GM19463 (cell line): ENCODE measurements at regions not wholly inside any gene's neighbourhood (a gene's known extent, or its start where the extent isn't known, plus 50 kb on each side); places are given as distances from the start of the nearest gene placed in this dataset.

Experiments used
- ATAC-seq: cut with Tn5 transposase; IDR thresholded peaks from one replicate; pipeline ENCODE4 v1.9.1; 2021; ENCODE audit warnings: mild to moderate bottlenecking, moderate library complexity; ENCODE audit not compliant: unreplicated experiment

DNA sequence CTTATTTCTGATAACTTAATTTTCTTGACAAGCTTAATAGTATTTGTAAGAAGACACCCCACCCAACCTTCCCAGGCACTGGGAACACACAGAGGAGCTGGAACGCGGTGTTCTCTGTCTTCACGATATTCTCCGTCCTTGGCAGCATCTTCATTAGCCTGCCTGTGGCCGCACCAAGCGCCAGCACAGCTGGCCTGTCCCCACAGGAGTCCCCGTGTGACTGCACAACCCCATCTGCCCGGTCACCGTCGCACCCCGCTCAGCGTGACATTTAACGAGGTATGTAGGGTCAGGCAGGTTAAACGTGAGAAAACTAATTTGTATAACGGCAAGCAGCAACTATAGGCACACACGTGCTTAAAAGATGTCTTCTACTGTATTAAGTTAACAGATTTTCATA, 293.3 kb downstream of the BRD1 start:
- no peak for ATAC-seq

GRCh38 chr22:49533886-49534285, 293.8 kb downstream of the BRD1 start:
- no peak for ATAC-seq

DNA sequence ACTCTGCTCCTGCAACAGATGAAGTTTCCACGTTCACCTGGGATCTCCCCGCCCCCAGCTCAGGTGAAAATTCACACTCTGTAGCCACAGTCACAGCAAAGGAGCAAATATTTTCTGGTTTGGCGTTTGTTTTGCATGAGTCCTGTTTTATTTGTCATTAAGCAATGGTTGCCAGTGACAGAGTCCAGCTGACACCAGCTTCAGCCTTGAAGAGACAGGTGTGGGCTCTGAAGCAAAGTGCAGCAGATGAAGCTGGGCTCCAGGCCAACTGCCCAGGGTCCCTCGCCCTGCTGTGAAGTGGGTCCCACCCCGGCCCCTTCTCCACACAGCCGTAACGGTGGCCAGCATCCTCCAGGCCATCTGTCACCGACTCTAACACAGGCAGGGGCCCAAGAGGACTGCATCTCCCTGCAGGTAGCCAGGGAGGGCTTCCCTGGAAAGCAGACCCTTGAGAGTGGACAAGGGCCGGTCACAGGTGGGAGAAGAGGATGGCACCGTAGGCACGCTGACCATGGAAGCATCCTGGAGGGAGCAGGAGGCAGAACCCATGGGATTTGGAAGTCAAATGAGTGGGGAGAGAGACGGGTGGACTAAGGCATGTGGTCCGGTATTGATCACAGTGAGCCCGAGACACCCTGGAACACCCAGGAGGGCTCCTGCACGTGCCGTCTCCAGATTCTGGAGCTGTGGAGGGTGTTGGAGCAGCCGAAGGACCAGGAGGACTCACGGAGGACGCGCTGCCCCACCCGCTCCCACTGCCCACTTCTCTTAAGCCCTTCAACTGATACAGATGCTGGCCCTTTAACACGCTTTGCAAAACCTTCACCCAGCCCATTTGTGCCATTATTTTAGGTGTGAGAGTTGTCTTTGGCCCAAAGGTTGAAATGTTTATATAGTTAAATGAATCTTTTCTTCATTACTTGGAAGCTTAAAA, 294.5 kb downstream of the BRD1 start:
- ATAC-seq, result no peak

DNA sequence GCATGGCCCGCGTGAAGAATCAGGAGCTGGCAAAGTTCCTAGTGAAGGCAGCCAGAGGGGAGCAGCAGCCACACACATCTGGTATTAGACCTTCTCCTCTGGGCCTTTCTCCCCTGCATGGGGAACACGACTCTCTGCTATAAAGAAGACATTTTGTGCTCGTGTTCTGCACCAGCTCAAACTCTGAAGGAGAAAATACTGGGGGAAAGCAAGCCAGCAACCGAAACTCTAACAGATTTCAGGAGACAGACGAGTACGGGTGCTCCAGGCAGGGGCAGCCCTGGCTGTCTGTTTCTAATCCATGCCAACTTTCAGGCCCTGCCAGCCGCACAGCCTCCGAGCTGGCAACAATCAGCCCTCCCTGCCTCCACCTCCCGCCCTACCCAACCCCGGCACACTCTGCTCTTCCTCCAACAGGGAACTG, 296.3 kb downstream of the BRD1 start:
- ATAC-seq, result no peak

GRCh38 chr22:49530671-49531367, 296.9 kb downstream of the BRD1 start:
- no peak for ATAC-seq

DNA sequence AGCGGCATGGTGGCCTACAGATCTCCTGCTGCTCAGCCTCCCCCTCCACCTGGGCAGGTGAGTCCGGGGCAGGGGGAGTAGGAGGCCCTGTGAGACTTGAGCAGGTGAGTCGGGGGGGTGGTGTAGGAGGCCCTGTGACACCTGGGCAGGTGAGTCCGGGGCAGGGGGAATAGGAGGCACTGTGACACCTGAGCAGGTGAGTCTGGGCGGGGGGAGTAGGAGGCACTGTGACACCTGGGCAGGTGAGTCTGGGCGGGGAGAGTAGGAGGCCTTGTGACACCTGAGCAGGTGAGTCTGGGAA, 299.3 kb downstream of the BRD1 start:
- no peak for ATAC-seq

DNA sequence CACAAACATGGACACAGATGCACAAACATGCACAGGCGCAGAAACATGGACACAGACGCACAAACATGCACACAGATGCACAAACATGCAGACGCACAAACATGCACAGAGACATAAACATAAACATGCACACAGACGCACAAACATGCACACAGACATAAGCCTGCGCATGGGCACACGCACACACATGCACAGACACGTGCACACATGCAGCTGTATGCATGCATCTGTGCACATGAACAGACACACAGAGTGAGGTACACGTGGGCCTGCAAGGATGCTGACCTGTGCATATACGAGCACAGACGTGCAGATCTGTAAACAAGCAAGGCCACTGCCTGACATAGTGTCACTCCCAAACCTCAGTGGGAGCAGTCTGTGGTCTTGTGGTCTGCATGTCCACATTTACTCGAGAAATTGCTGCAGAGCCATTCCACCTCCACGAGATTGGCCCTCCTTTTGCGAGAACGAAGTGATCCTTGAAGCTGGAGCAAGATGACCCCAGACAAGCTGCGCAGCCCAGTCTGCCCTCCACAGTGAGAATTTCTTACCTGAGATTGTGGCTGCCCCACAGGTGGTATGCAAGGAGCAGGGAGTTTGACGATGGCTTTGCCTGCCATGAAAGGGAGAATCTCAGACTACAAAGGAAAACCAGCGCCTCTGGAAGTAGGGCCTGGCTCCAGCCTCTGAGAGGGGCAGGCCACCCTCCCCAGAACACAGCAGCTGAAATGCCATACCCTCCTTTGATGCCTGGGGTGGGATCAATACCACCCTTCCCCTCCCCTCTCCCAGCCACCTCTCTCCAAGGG, 299.9 kb downstream of the BRD1 start:
- no peak for ATAC-seq

DNA sequence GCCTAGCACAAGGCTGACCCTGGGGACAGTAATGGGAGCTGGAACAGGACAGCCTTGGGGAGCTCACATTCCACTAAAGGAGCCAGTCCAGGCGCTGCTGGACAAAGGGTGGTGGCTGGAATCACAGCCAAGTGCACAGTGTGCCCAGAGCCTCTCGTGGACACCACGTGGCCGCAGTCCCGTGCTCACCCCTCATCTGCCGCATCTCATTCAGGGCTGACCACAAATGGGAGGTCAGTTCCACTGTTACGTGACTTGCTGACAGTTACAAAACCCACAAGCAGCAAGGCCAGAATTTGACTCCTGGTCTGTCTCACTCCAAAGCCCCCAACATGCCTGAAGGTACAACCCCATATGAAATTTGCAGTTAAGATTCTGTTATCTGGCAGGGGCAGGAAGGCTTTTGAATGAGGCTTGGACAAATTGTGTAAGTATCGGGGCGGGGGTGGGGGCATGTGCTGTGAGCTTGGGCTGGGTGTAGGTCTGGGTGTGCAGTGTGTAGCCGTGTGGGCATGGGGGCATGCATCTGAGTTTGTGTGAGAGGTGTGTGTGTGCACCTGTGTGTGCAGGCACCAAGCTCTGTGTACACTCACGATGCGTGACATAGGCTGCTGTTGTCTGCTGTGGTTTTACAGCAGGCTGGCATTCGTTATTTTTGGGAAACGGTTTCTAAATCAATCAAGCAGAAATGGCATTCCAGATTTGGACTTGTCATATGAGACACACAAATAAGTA, 301.7 kb downstream of the BRD1 start:
- no peak for ATAC-seq

- ATAC-seq, result no peak
Observed at GRCh38 chr22:49525360-49525759, 302.3 kb downstream of the BRD1 start.

- ATAC-seq, result no peak
Observed at GRCh38 chr22:49524362-49524761, 303.3 kb downstream of the BRD1 start.

DNA sequence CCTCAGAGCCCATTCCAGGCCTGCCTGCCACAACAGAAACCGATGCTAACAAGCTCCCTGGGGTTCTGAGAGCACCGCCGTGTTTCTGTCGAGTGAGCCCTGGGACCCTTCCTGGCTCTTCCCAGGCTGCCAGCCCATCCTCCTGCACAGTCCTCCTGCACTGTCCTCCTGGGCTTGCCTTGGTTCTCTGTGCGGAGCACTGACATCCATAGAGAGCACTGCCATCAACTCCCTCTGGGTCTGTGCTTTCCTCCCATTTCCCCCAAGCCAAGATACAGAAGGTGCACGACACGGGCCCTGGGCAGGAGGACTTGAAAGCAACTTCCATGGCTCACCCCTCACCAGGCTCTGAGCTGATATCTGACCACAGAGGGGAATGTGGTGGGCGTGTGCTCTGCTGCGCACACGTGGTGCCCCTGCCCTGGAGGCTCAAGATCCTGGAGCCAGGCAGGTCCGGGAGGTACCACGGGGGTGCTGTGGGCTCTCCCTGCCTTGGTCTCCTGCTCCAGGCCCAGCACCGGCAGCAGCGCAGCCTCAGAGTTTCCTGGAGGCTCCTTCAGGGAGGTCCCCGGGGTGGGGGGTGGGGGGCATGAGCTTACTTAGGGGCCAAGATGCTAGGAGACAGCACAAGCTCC, 304.2 kb downstream of the BRD1 start:
- no peak for ATAC-seq

DNA sequence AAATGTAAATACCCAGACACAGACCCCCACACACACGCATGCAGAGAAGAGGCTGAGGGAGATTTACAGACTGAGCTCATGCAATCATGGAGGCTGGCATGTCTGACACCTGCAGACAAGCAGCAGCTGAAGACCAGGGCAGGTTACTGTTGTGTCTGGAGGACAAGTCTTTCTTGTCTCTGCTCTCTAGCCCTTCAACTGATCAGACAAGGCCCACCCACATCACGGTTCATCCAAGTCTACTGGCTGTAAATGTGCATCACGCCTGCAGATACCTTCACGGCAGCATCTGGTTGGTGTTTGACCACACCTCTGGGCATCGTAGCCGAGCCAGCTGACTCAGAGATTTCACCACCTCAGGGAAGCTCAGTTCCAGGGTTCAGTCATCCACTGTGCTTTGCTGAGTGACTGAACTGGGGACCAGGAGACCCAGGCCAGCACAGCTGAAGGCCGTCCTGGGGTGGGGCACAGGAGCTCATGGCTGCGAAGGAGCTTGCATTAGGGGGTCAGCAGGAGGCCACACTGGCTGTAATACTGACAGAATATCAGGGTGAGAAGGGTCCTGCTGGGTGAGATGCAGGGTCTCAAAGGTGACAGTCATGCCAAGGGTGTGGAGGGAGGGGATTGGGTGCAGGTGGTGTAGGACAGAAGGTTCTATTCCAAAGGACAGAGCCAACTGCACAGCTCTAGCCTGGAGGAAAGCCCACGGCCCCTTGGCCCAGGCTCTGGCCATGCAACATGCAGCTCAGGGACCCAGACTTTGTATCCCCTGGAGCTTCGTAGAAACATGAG, 304.9 kb downstream of the BRD1 start:
- ATAC-seq, result no peak

- ATAC-seq, result no peak
Observed at GRCh38 chr22:49521787-49522224, 305.9 kb downstream of the BRD1 start.

- ATAC-seq, result no peak
Observed at GRCh38 chr22:49519117-49519737, 308.4 kb downstream of the BRD1 start.

DNA sequence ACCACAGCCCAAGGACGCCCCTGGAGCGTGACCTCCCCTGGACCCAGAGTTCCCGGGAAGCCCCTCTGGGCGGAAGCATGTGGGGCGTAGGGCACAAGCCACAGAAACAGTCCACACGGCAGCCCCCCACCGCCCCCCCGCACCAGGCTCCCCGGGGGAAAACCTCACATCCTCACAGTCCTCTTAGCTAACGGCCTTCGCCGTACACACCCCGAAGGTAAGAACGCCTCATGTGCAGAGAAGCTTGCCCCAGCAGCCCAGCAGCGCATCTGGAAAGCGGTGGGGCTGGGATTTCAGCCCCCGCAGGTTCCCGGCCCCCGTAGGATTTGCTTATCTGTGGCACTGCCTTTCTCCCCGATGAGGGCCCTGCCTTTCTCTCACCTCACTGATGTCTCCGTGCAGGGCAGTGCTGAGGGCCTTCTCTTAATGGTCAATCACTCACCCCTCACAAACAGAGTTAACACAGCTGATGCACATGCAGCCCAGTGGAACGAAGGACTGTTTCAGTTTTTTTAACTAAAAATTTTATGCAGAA, 309.2 kb downstream of the BRD1 start:
- ATAC-seq, result no peak

- ATAC-seq, result no peak
Observed at GRCh38 chr22:49517667-49518185, 309.9 kb downstream of the BRD1 start.

DNA sequence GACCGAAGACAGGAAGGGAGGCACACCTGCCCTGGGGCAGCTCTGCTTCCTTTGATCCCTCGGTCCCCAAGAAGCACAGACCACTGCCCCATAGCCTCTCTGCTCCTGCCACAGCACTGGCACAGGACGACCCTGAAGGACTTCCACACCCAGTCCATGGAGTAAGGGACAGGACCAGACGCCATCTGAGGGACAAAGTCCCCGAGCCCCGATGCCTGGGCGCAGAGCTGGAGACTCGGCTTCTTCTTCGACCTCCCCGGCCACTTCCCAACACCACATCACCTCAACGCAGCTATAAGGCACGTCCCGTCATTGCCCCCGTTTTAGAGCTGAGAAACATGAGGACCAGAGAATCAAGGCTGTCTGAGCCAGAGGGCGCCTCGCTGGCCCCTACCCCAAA, 310.5 kb downstream of the BRD1 start:
- no peak for ATAC-seq

DNA sequence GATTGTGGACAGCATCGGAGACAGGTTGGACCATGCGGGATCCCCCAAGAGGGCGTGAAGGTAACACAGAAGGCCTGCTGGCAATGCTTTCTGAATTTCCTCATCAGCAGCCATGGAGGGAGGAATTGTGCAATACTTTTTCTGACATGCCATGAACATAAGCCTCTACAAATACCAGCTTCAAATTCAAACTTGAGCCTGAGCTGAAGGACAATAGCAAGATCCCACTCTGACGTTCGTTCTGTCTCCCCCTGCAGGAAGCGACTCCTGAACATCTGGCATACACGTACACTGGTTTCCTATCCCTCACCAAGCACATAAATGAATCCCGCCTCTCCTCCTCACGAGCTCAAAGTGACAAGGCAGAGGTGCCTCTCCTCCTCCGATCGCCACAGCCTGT, 312.2 kb downstream of the BRD1 start:
- ATAC-seq, result no peak

DNA sequence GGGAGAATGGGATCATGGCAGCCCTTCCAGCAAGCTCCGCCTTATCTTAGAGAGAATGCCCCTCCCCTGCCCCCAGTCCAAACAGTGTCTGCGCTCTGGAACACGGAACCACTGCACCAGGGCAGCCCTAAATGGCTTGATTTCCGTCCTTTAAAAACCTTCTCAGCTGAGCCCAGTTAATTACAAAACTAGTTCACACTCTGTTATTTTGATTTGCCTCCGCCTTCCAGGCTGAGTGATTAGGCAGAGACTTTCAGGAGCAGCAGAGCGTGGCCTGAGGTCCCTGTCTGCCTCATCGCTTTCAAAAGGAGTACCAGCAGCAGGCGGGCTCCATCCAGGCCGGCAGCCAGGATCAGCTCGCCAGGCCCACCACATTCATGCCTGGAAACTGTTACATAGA, 313.0 kb downstream of the BRD1 start:
- no peak for ATAC-seq
